C4-2B (cell line): ENCODE measurements at regions not wholly inside any gene's neighbourhood (a gene's known extent, or its start where the extent isn't known, plus 50 kb on each side); places are given as distances from the start of the nearest gene placed in this dataset.

Experiments
- ZFX ChIP-seq: fragments of 450-650 bp; IDR thresholded peaks from 2 replicates; pipeline ENCODE4 v1.6.1; 2017
- TF ChIP-seq, protein P1 (sequence below): fragments of 450-650 bp; conservative IDR thresholded peaks from 2 replicates; pipeline ENCODE4 v1.5.1; 2017; ENCODE audit warnings: mild to moderate bottlenecking

DNA sequence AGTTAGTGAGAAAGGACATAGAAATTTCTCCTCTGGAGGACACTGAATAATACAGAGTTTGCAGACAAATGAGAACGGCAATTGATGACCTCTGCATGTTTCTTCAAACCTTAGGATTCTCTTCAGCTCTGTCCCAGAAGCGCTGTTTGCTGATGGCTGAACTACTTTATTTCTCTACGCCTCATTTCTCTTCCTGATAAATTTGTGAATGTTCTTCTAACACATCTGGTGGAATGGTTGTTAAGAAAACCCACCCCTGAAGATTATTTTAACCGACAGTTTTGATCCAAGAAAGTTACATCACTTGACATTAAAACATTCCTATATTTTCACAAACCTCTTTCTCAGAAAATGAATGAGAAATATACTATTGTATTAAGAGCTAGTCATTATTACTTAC lies 1150.6 kb downstream of the DTWD2 start:
- TF ChIP-seq, protein P1, sequence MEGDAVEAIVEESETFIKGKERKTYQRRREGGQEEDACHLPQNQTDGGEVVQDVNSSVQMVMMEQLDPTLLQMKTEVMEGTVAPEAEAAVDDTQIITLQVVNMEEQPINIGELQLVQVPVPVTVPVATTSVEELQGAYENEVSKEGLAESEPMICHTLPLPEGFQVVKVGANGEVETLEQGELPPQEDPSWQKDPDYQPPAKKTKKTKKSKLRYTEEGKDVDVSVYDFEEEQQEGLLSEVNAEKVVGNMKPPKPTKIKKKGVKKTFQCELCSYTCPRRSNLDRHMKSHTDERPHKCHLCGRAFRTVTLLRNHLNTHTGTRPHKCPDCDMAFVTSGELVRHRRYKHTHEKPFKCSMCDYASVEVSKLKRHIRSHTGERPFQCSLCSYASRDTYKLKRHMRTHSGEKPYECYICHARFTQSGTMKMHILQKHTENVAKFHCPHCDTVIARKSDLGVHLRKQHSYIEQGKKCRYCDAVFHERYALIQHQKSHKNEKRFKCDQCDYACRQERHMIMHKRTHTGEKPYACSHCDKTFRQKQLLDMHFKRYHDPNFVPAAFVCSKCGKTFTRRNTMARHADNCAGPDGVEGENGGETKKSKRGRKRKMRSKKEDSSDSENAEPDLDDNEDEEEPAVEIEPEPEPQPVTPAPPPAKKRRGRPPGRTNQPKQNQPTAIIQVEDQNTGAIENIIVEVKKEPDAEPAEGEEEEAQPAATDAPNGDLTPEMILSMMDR: no peak
- TF ChIP-seq ZFX: no peak
